Epithelial cell of esophagus (primary cell): ENCODE measurements at regions not wholly inside any gene's neighbourhood (a gene's known extent, or its start where the extent isn't known, plus 50 kb on each side); places are given as distances from the start of the nearest gene placed in this dataset.

Experiments used
- DNase-seq: peaks from one replicate; pipeline ENCODE4 v3.0.0; 2010; ENCODE audit warnings: low read depth
- H3K4me3 ChIP-seq: 2 replicates; pipeline ENCODE4 v1.5.1; 2011; ENCODE audit warnings: mild to moderate bottlenecking, low read length, control low read depth
- CTCF ChIP-seq: IDR thresholded peaks from 2 replicates; pipeline ENCODE4 v1.5.1; 2011; ENCODE audit warnings: low read depth, mild to moderate bottlenecking, low read length, control low read depth, inconsistent platforms; ENCODE audit not compliant: insufficient read depth; ENCODE audit errors: missing control alignments

- no peak for DNase-seq
- no peak overlapping the region for H3K4me3 ChIP-seq
- TF ChIP-seq CTCF, result no peak
These were observed 340.1 kb upstream of the NR3C2 start for GRCh38 chr4:148782284-148782683.

DNA sequence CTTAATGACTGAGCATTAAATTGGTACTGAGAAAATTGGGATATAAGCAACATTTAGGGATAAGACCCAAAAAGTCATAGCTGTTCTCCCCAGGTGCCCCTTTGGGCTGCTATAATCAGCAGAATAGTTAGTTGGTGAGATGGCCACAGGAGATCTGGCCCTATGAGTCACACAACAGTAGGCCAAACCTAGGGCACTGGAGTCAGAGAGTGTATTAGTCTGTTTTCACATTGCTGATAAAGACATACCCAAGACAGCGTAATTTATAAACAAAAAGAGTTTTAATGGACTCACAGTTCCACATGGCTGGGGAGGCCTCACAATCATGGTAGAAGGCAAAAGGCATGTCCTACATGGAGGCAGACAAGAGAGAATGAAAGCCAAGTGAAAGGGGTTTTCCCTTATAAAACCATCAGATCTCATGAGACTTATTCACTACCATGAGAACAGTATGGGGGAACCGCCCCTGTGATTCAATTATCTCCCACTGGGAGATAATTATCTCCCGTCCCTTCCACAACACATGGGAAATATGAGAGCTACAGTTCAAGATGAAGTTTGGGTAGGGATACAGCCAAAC, 338.3 kb upstream of the NR3C2 start:
- DNase-seq, result no peak
- no peak for TF ChIP-seq CTCF
- H3K4me3 ChIP-seq, result no peak overlapping the region

- no peak overlapping the region for H3K4me3 ChIP-seq
- TF ChIP-seq CTCF, result no peak
- DNase-seq, result no peak
These were observed 337.6 kb upstream of the NR3C2 start for GRCh38 chr4:148779771-148780170.

GRCh38 chr4:148778980-148779675, 336.9 kb upstream of the NR3C2 start:
- no peak for TF ChIP-seq CTCF
- no peak overlapping the region for H3K4me3 ChIP-seq
- DNase-seq, result peak; percentile 29

DNA sequence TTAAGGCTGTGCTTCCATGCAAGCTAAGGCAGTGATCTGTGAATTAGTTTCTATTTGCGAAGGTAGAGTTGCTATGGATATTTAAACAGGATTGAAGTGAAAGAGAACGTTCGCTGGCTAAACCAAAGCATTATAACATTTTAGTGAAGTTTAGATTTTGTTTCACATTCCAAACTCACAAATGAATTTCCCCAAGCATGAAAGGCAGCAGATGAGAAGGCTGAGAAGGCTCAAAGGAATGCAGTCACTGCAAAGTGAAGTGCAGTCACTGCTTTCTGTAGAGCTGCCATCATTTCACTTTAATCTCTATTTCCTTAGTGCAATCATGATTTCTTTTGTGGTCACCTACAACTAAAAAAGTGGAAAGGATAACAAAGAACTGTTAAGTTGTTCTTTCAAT, 334.7 kb upstream of the NR3C2 start:
- TF ChIP-seq CTCF, result no peak
- H3K4me3 ChIP-seq, result no peak overlapping the region
- peak; percentile 36 for DNase-seq

- TF ChIP-seq CTCF, result no peak
- DNase-seq, result no peak
- H3K4me3 ChIP-seq, result no peak overlapping the region
These were observed 331.9 kb upstream of the NR3C2 start for GRCh38 chr4:148774134-148774533.

- no peak overlapping the region for H3K4me3 ChIP-seq
- DNase-seq, result no peak
- no peak for TF ChIP-seq CTCF
These were observed 331.1 kb upstream of the NR3C2 start for GRCh38 chr4:148773313-148773712.
